ENCODE measurements at regions not wholly inside any gene's neighbourhood (a gene's known extent, or its start where the extent isn't known, plus 50 kb on each side); places are given as distances from the start of the nearest gene placed in this dataset.

DNA sequence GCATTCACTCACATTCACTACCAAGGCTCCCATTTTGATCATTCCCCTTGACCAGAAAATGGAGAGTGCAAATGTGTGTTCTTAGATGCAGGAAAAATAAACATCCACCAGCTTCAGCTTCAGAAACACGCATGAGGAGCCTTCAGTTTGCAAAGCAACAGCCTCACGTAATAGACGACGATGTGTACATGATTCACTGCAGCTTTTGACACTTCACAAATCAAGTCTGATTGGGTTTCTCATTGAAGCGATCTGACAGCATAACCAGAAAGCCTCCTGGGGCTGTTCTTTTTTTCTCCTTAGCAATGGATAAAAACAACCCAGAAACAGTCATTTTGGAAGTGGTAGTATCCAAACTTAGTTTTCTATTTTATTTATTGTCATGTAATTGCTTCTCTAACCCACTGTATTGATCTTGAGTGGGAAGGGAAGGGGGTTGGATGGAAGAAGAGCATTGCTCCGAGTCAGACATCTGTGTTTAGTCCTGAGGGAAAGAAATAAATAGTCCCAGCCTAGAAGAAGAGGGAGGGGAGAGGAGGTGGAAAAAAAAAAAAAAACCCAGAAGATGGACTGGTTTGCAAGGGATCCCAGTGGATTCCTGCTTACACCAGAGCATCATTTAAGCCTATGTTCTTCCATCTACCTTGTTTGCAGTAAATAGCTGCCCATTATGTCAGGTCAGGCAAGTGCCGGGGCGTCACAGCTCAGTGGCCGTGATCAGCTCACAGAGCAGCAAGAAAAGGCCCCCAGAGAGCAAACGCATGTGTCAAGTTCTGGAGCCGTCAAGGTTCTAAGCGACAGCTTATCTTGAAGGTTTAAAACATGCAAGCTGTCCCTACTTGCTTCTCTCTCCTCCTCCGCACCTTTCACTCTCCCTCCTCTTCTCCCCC, 190.2 kb upstream of the SNX2 start:
- H3K4me3 ChIP-seq: no peak overlapping the region
- H3K36me3 ChIP-seq: no peaks in the 10 kb centered on the region
- no peak for DNase-seq
- WGBS, 2 donors (ENCODE audit: low coverage in 1 of 2): 52 to 73% methylated on average over 4 to 13 of the region's 13 CpGs
- no peak for TF ChIP-seq POLR2A (IDR thresholded peaks at IDR 0.05)
- no peak for TF ChIP-seq EP300 (IDR thresholded peaks at IDR 0.05; ENCODE audit: low read depth)
- TF ChIP-seq POLR2AphosphoS5 (IDR thresholded peaks at IDR 0.05): no peak
- TF ChIP-seq, protein P1, sequence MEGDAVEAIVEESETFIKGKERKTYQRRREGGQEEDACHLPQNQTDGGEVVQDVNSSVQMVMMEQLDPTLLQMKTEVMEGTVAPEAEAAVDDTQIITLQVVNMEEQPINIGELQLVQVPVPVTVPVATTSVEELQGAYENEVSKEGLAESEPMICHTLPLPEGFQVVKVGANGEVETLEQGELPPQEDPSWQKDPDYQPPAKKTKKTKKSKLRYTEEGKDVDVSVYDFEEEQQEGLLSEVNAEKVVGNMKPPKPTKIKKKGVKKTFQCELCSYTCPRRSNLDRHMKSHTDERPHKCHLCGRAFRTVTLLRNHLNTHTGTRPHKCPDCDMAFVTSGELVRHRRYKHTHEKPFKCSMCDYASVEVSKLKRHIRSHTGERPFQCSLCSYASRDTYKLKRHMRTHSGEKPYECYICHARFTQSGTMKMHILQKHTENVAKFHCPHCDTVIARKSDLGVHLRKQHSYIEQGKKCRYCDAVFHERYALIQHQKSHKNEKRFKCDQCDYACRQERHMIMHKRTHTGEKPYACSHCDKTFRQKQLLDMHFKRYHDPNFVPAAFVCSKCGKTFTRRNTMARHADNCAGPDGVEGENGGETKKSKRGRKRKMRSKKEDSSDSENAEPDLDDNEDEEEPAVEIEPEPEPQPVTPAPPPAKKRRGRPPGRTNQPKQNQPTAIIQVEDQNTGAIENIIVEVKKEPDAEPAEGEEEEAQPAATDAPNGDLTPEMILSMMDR (IDR thresholded peaks at IDR 0.05): no peak
- intact Hi-C loops (cut with DNase I; ENCODE audit: low total_unique reads): no loop called here
- H3K9me3 ChIP-seq: no peaks in the 10 kb centered on the region
- H3K27ac ChIP-seq: no peak overlapping the region
- in situ Hi-C loops (cut with MboI; ENCODE audit: low pct_ligation_motif_present in 1 of 4, low pct_unique_long_range_greater_than_20kb in 1 of 4, low sequenced_read_pairs in 3 of 4): no loop called here
- H3K27me3 ChIP-seq: no peaks in the 10 kb centered on the region
- H3K4me1 ChIP-seq: no peaks in the 10 kb centered on the region

DNA sequence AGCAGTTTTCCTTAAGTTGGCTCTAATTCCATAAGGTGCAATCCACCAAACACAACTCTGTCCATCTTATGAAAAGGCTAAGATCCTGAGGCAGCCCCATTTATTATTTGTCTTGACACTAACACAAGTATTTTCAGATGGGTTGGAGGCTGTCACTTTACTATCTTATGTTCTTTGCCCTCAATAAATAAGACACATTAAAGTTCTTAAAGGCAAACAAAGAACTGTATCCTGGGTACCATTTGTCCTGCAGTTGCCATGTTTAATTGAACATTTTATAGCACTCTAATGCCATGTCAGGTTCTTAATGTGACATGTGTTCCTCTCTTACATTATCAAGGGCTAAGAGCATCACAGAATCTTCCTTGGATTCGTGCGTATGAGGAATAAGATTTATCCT, 189.5 kb upstream of the SNX2 start:
- Histone ChIP-seq H3K36me3 (no peaks in the 10 kb centered on the region), H3K9me3 (no peaks in the 10 kb centered on the region), H3K27me3 (no peaks in the 10 kb centered on the region), H3K4me1 (no peaks in the 10 kb centered on the region), H3K27ac (no peak overlapping the region), H3K4me3 (no peak overlapping the region)
- TF ChIP-seq POLR2AphosphoS5 (IDR thresholded peaks at IDR 0.05) (no peak), POLR2A (IDR thresholded peaks at IDR 0.05) (no peak), EP300 (IDR thresholded peaks at IDR 0.05; ENCODE audit: low read depth) (no peak)
- TF ChIP-seq, protein P1 (IDR thresholded peaks at IDR 0.05): no peak
- in situ Hi-C loops (cut with MboI; ENCODE audit: low pct_ligation_motif_present in 1 of 4, low pct_unique_long_range_greater_than_20kb in 1 of 4, low sequenced_read_pairs in 3 of 4) (no loop called here), intact Hi-C loops (cut with DNase I; ENCODE audit: low total_unique reads) (no loop called here)
- 50 to 65% methylated on average over 2 of the region's 2 CpGs for WGBS, 2 donors (ENCODE audit: low coverage in 1 of 2)
- DNase-seq: no peak

DNA sequence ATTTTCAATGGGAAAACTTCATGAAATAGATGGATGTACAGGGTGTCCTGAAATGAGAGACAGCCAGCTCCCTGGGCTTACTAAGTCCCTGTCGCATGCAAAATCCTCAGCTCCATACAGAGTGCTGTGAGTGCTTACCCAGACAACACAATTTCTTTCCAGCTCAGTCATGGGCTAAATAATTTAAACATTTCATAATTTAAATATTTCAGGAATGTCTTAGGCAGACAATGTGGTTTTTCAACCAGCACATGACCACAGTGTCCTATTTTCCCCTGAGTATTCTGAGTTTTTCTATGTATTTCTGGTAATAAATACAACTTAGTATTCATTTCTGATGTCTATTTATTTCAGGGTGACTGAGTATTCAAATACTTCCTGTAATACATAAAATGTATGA, 188.5 kb upstream of the SNX2 start:
- in situ Hi-C loops (cut with MboI; ENCODE audit: low pct_ligation_motif_present in 1 of 4, low pct_unique_long_range_greater_than_20kb in 1 of 4, low sequenced_read_pairs in 3 of 4): no loop called here
- TF ChIP-seq EP300 (IDR thresholded peaks at IDR 0.05; ENCODE audit: low read depth) (no peak), POLR2A (IDR thresholded peaks at IDR 0.05) (no peak), POLR2AphosphoS5 (IDR thresholded peaks at IDR 0.05) (no peak)
- TF ChIP-seq, protein P1 (IDR thresholded peaks at IDR 0.05): no peak
- Histone ChIP-seq H3K4me3 (no peak overlapping the region), H3K27ac (no peak overlapping the region), H3K27me3 (no peaks in the 10 kb centered on the region), H3K4me1 (no peaks in the 10 kb centered on the region), H3K9me3 (no peaks in the 10 kb centered on the region), H3K36me3 (no peaks in the 10 kb centered on the region)
- WGBS, 2 donors (ENCODE audit: low coverage in 1 of 2): 65 to 83% methylated on average over 1 of the region's 1 CpG
- DNase-seq: no peak
- intact Hi-C loops (cut with DNase I; ENCODE audit: low total_unique reads): no loop called here

DNA sequence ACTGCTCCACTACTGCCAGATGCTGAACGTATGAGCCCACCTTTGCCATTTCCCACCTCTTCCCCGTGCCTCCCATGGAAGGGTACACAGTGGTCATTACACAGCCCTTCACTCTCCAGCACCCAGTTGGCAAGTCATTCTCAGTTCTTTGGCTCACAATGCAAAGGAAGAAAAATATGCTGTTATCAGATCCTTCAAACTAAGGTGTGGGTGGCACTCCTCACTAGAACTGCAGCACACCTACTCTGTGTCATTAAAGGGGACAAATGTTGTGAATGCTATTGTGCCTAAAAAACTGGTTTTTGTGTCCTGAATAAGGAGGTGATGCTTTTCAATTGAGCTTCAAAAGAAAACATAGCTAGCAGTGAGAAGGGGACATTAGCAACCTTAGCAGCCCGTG, 183.1 kb upstream of the SNX2 start:
- Histone ChIP-seq H3K9me3 (no peaks in the 10 kb centered on the region), H3K27me3 (no peaks in the 10 kb centered on the region), H3K4me1 (no peaks in the 10 kb centered on the region), H3K36me3 (no peaks in the 10 kb centered on the region), H3K27ac (no peak overlapping the region), H3K4me3 (no peak overlapping the region)
- intact Hi-C loops (cut with DNase I; ENCODE audit: low total_unique reads): no loop called here
- in situ Hi-C loops (cut with MboI; ENCODE audit: low pct_ligation_motif_present in 1 of 4, low pct_unique_long_range_greater_than_20kb in 1 of 4, low sequenced_read_pairs in 3 of 4): no loop called here
- no peak for TF ChIP-seq POLR2A (IDR thresholded peaks at IDR 0.05)
- TF ChIP-seq, protein P1 (IDR thresholded peaks at IDR 0.05): no peak
- TF ChIP-seq POLR2AphosphoS5 (IDR thresholded peaks at IDR 0.05): no peak
- TF ChIP-seq EP300 (IDR thresholded peaks at IDR 0.05; ENCODE audit: low read depth): no peak
- WGBS, 2 donors (ENCODE audit: low coverage in 1 of 2): 80 to 91% methylated on average over 2 to 3 of the region's 3 CpGs
- DNase-seq: no peak

Data from transverse colon (tissue), 4 donors.